Activated T-cell treated with anti-CD3 and anti-CD28 coated beads, Interleukin-2, amount 50 U/mL, for 48 hours (primary cell): ENCODE measurements at regions not wholly inside any gene's neighbourhood (a gene's known extent, or its start where the extent isn't known, plus 50 kb on each side); places are given as distances from the start of the nearest gene placed in this dataset.

Experiments
- DNase-seq, 2 experiments: peaks; one replicate each; pipeline ENCODE4 v3.0.0-alpha.2; 2020

- DNase-seq, result no peak
Measured at GRCh38 chr5:168008555-168008954, 282.9 kb upstream of the WWC1 start.

GRCh38 chr5:168011096-168011495 lies 280.3 kb upstream of the WWC1 start:
- DNase-seq, result no peak

GRCh38 chr5:168012006-168012405 lies 279.4 kb upstream of the WWC1 start:
- DNase-seq, result no peak

- no peak for DNase-seq
Measured at GRCh38 chr5:168013546-168013945, 277.9 kb upstream of the WWC1 start.

- no peak for DNase-seq
Measured at GRCh38 chr5:168014433-168015123, 276.9 kb upstream of the WWC1 start.

- no peak for DNase-seq
Measured at GRCh38 chr5:168015506-168015905, 275.9 kb upstream of the WWC1 start.

GRCh38 chr5:168017313-168017712 lies 274.1 kb upstream of the WWC1 start:
- no peak for DNase-seq

- DNase-seq, result no peak
Measured at GRCh38 chr5:168019143-168019542, 272.3 kb upstream of the WWC1 start.

- DNase-seq, result no peak
Measured at GRCh38 chr5:168020542-168021294, 270.7 kb upstream of the WWC1 start.

- DNase-seq, result no peak
Measured at GRCh38 chr5:168022446-168023169, 268.8 kb upstream of the WWC1 start.

- no peak for DNase-seq
Measured at GRCh38 chr5:168023191-168023590, 268.3 kb upstream of the WWC1 start.

- DNase-seq, result no peak
Measured at GRCh38 chr5:168024306-168024705, 267.1 kb upstream of the WWC1 start.

GRCh38 chr5:168027007-168027406 lies 264.4 kb upstream of the WWC1 start:
- no peak for DNase-seq

- no peak for DNase-seq
Measured at GRCh38 chr5:168030912-168031311, 260.5 kb upstream of the WWC1 start.

- no peak for DNase-seq
Measured at GRCh38 chr5:168031614-168032013, 259.8 kb upstream of the WWC1 start.

GRCh38 chr5:168039039-168039438 lies 252.4 kb upstream of the WWC1 start:
- DNase-seq, result no peak

GRCh38 chr5:168039566-168040248 lies 251.7 kb upstream of the WWC1 start:
- DNase-seq, result no peak

- DNase-seq, result no peak
Measured at GRCh38 chr5:168041583-168041982, 249.9 kb upstream of the WWC1 start.

GRCh38 chr5:168042284-168043068 lies 249.0 kb upstream of the WWC1 start:
- DNase-seq, result no peak

GRCh38 chr5:168046163-168046562 lies 245.3 kb upstream of the WWC1 start:
- DNase-seq, result no peak

GRCh38 chr5:168047043-168047668 lies 244.3 kb upstream of the WWC1 start:
- peak; percentile 17 to 18 for DNase-seq

- DNase-seq, result no peak
Measured at GRCh38 chr5:168047669-168048111, 243.8 kb upstream of the WWC1 start.
